Gastrocnemius medialis (tissue), 4 donors: ENCODE measurements at regions not wholly inside any gene's neighbourhood (a gene's known extent, or its start where the extent isn't known, plus 50 kb on each side); places are given as distances from the start of the nearest gene placed in this dataset.

Experiments
- ATAC-seq, 2 donors: fragments of 150-250 bp; one replicate each; pipeline ENCODE4 v1.9.1; 2016
- DNase-seq, 2 donors: peaks; one replicate each; pipeline ENCODE4 v3.0.0-alpha.2; 2019
- H3K27ac ChIP-seq, 4 donors: fragments of 200-600 bp; sonication (generic); 1 replicate in 1 of 4; 2 replicates in 3 of 4; pipeline ENCODE4 v1.5.1; 2016 to 2018; ENCODE audit warnings: mild to moderate bottlenecking in 2 of 4, moderate library complexity in 1 of 4
- H3K27me3 ChIP-seq, 3 donors: fragments of 200-600 bp; sonication (generic) in 2 of 3; 1 replicate in 1 of 3; 2 replicates in 2 of 3; pipeline versions ENCODE4 v1.5.1 to v1.6.0; 2016 to 2019; ENCODE audit warnings: mild to moderate bottlenecking in 1 of 3, moderate library complexity in 1 of 3
- H3K36me3 ChIP-seq, 2 donors: fragments of 200-600 bp; sonication (generic) in 1 of 2; one replicate each; pipeline ENCODE4 v1.5.1; 2017 to 2018
- H3K4me1 ChIP-seq, 2 donors: fragments of 200-600 bp; sonication (generic) in 1 of 2; one replicate each; pipeline ENCODE4 v1.5.1; 2016 to 2017; ENCODE audit warnings: mild to moderate bottlenecking in 2 of 2
- H3K4me3 ChIP-seq, 4 donors: fragments of 200-600 bp; sonication (generic) in 3 of 4; 1 replicate in 1 of 4; 2 replicates in 3 of 4; pipeline ENCODE4 v1.5.1; 2016 to 2019; ENCODE audit warnings: mild to moderate bottlenecking in 2 of 4
- H3K9me3 ChIP-seq, 3 donors: fragments of 200-600 bp; sonication (generic) in 2 of 3; 1 replicate in 1 of 3; 2 replicates in 2 of 3; pipeline ENCODE4 v1.5.1; 2016 to 2019
- CTCF ChIP-seq, 5 experiments: fragments of 450-650 bp in 3 of 5; fragments of 200-600 bp in 2 of 5; sonication (generic) in 2 of 5; IDR thresholded peaks in 4 of 5; conservative IDR thresholded peaks in 1 of 5; 1 replicate in 4 of 5; 2 replicates in 1 of 5; pipeline ENCODE4 v1.5.1; 2016 to 2019; ENCODE audit warnings: antibody characterized with exemption in 5 of 5, mild to moderate bottlenecking in 3 of 5, moderate library complexity in 3 of 5
- POLR2A ChIP-seq, 2 donors: fragments of 450-650 bp; IDR thresholded peaks; one replicate each; pipeline ENCODE4 v1.6.1; 2017; ENCODE audit warnings: antibody characterized with exemption in 2 of 2, mild to moderate bottlenecking in 2 of 2, moderate library complexity in 2 of 2
- in situ Hi-C, 4 donors: fragments of 200-750 bp; cut with MboI; loops; one replicate each; pipeline versions ENCODE4 v1.15.0 to v1.8.0; 2017; ENCODE audit warnings: low sequenced_read_pairs in 4 of 4
- intact Hi-C: fragments of 100-400 bp; cut with DNase I; formaldehyde crosslinking; loops from one replicate; pipeline ENCODE4 v1.15.1; 2023; ENCODE audit warnings: low total_unique reads

- Histone ChIP-seq H3K27ac (no peak overlapping the region), H3K4me3 (no peak overlapping the region), H3K9me3 (no peaks in the 10 kb centered on the region), H3K27me3 (no peaks in the 10 kb centered on the region), H3K4me1 (no peaks in the 10 kb centered on the region), H3K36me3 (no peaks in the 10 kb centered on the region)
- in situ Hi-C loops, result no loop called here
- no peak for TF ChIP-seq POLR2A (IDR thresholded peaks at IDR 0.05)
- ATAC-seq (no peak), DNase-seq (no peak)
- intact Hi-C loops, result no loop called here
Measured at GRCh38 chr9:86893811-86894490, 53.4 kb downstream of the GAS1 start.

- Histone ChIP-seq H3K27me3 (no peaks in the 10 kb centered on the region), H3K27ac (no peak overlapping the region), H3K4me3 (no peak overlapping the region), H3K36me3 (no peaks in the 10 kb centered on the region), H3K4me1 (no peaks in the 10 kb centered on the region), H3K9me3 (no peaks in the 10 kb centered on the region)
- no peak for TF ChIP-seq POLR2A (IDR thresholded peaks at IDR 0.05)
- no peak for TF ChIP-seq CTCF (IDR thresholded peaks at IDR 0.05 in 4 of 5, conservative IDR thresholded peaks at IDR 0.05 in 1 of 5)
- DNase-seq (no peak), ATAC-seq (no peak)
- in situ Hi-C loops, result no loop called here
- intact Hi-C loops, result no loop called here
Measured at GRCh38 chr9:86892576-86892975, 54.7 kb downstream of the GAS1 start.

GRCh38 chr9:86891886-86892437 is 55.3 kb downstream of the GAS1 start:
- H3K27ac ChIP-seq, result no peak overlapping the region
- H3K4me1 ChIP-seq, result no peaks in the 10 kb centered on the region
- ATAC-seq (no peak), DNase-seq (no peak)
- H3K4me3 ChIP-seq, result no peak overlapping the region
- H3K9me3 ChIP-seq, result no peaks in the 10 kb centered on the region
- in situ Hi-C loops, result no loop called here
- intact Hi-C loops, result no loop called here
- H3K36me3 ChIP-seq, result no peaks in the 10 kb centered on the region
- TF ChIP-seq POLR2A (IDR thresholded peaks at IDR 0.05) (no peak), CTCF (IDR thresholded peaks at IDR 0.05 in 4 of 5, conservative IDR thresholded peaks at IDR 0.05 in 1 of 5) (no peak)
- no peaks in the 10 kb centered on the region for H3K27me3 ChIP-seq

GRCh38 chr9:86891091-86891490 is 56.2 kb downstream of the GAS1 start:
- TF ChIP-seq POLR2A (IDR thresholded peaks at IDR 0.05), result no peak
- no peak for TF ChIP-seq CTCF (IDR thresholded peaks at IDR 0.05 in 4 of 5, conservative IDR thresholded peaks at IDR 0.05 in 1 of 5)
- ATAC-seq (no peak), DNase-seq (no peak)
- H3K4me3 ChIP-seq, result no peak overlapping the region
- in situ Hi-C loops (no loop called here), intact Hi-C loops (no loop called here)
- no peaks in the 10 kb centered on the region for H3K9me3 ChIP-seq
- H3K27me3 ChIP-seq, result no peaks in the 10 kb centered on the region
- no peaks in the 10 kb centered on the region for H3K4me1 ChIP-seq
- no peak overlapping the region for H3K27ac ChIP-seq
- H3K36me3 ChIP-seq, result no peaks in the 10 kb centered on the region

- Histone ChIP-seq H3K27me3 (no peaks in the 10 kb centered on the region), H3K36me3 (no peaks in the 10 kb centered on the region), H3K9me3 (no peaks in the 10 kb centered on the region), H3K4me1 (no peaks in the 10 kb centered on the region), H3K27ac (no peak overlapping the region), H3K4me3 (no peak overlapping the region)
- in situ Hi-C loops (no loop called here), intact Hi-C loops (no loop called here)
- DNase-seq (no peak), ATAC-seq (no peak)
- TF ChIP-seq CTCF (IDR thresholded peaks at IDR 0.05 in 4 of 5, conservative IDR thresholded peaks at IDR 0.05 in 1 of 5) (no peak), POLR2A (IDR thresholded peaks at IDR 0.05) (no peak)
Measured at GRCh38 chr9:86885232-86885631, 62.1 kb downstream of the GAS1 start.
